SK-N-SH treated with all-trans-retinoic acid at 6 μM for 48 hours (cell line): ENCODE measurements at regions not wholly inside any gene's neighbourhood (a gene's known extent, or its start where the extent isn't known, plus 50 kb on each side); places are given as distances from the start of the nearest gene placed in this dataset.

Experiments
- SNAI2 ChIP-seq: fragments of 250-450 bp; sonication (Bioruptor Pico); IDR thresholded peaks from 2 replicates; pipeline ENCODE4 v1.5.0; 2020; ENCODE audit warnings: mild to moderate bottlenecking, moderate library complexity
- ZFP30 ChIP-seq: fragments of 450-650 bp; formaldehyde crosslinking; IDR thresholded peaks from 2 replicates; pipeline ENCODE4 v1.5.0; 2022; ENCODE audit warnings: mild to moderate bottlenecking, moderate library complexity

- TF ChIP-seq SNAI2 (CRISPR knock-in tag) (no peak), ZFP30 (CRISPR knock-in tag) (no peak)
These were observed 77.8 kb upstream of the CCN6 start for GRCh38 chr6:111976139-111976538.
